ENCODE measurements at regions not wholly inside any gene's neighbourhood (a gene's known extent, or its start where the extent isn't known, plus 50 kb on each side); places are given as distances from the start of the nearest gene placed in this dataset.

DNA sequence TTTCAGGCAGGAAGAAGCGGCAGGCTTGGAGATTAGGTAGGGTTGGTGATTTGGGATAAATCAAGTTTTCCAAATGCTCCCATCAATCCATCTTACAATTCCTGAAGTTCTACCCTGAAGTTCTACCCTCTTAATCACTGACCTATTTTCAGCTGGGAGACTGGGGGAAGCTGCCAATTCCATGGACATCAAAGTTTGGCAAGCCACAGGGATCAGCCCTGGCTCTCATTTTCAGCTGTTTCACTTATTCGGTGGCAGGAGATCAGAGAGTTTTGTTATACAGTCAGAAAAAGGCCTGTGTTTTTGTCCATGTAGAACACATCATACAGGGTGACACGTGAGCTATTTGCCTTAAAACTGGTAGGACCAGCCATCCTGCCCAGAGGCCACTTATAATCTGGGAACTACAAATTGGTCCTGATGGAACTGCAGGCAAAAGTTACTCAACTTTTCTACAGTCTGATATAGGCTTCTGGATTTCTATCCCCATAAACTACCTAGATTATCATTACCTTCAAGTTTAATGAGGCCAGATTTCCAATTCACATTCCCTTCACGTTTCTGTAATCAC, 112.9 kb upstream of the ZNF746 start:
- Histone ChIP-seq H2BK5ac (ENCODE audit: low read depth, low read length, poor library complexity) (no peak overlapping the region), H2BK12ac (ENCODE audit: low read length) (no peak overlapping the region), H3K14ac (ENCODE audit: low read length) (no peak overlapping the region), H3K9me3 (ENCODE audit: insufficient read depth, low read depth, low read length) (no peaks in the 10 kb centered on the region), H4K91ac (ENCODE audit: low read depth, low read length) (no peak overlapping the region), H3K4me2 (ENCODE audit: low read length) (no peak overlapping the region), H4K12ac (ENCODE audit: low read depth, low read length) (no peak overlapping the region), H2AFZ (ENCODE audit: insufficient read depth, low read length, poor library complexity) (no peak overlapping the region), H3K4me1 (ENCODE audit: control insufficient read depth in 1 of 2, insufficient read depth in 2 of 2, low read length in 2 of 2) (no peaks in the 10 kb centered on the region), H3K27me3 (ENCODE audit: insufficient read depth, low read length) (no peaks in the 10 kb centered on the region), H2AK5ac (ENCODE audit: low read length) (no peak overlapping the region), H3K79me1 (ENCODE audit: low read length) (no peaks in the 10 kb centered on the region), H3K79me2 (ENCODE audit: control insufficient read depth, insufficient read depth, low read length, poor library complexity) (no peaks in the 10 kb centered on the region), H3K36me3 (ENCODE audit: control insufficient read depth in 1 of 2, insufficient read depth in 2 of 2, low read length in 2 of 2) (peaks cover 38 to 66% of the 10 kb centered on the region in 2 experiments), H3K4me3 (ENCODE audit: low read depth, low read length) (no peak overlapping the region), H3K4ac (ENCODE audit: low read depth, low read length) (no peak overlapping the region), H4K8ac (ENCODE audit: low read depth, low read length) (no peak overlapping the region), H3K27ac (ENCODE audit: low read depth, low read length) (no peak overlapping the region), H3K9ac (ENCODE audit: low read length) (no peak overlapping the region), H2BK120ac (ENCODE audit: insufficient read depth, low read length, poor library complexity) (no peak overlapping the region), H3K18ac (ENCODE audit: low read length) (no peak overlapping the region), H3K23ac (ENCODE audit: low read length) (no peak overlapping the region)
- no CpG with 5 or more reads among the region's 4 CpGs for WGBS (ENCODE audit: extremely low coverage, insufficient coverage, insufficient read length)
- DNase-seq, result peak in 1 of 2 donors; percentile 63

DNA sequence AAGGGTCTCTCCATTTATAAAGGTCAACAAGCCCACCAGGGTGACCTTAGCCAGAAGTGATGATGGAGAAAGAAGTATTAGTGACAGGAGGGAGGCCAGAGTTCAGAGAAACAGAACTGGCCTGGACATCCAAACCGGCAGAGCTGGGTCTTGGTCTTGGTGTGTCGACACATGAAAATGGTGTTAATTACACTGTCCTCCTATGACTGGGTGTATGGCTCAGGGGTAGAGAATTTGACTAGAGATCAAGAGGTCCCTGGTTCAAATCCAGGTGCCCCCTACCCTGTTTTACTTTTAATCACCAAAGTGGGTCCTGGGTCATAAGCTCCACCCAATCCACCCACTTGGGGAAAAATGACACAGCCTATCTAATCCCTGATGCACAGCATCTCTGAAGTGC, 110.6 kb upstream of the ZNF746 start:
- Histone ChIP-seq H3K79me1 (ENCODE audit: low read length) (no peaks in the 10 kb centered on the region), H3K23ac (ENCODE audit: low read length) (no peak overlapping the region), H2BK12ac (ENCODE audit: low read length) (no peak overlapping the region), H3K4me2 (ENCODE audit: low read length) (no peak overlapping the region), H2BK120ac (ENCODE audit: insufficient read depth, low read length, poor library complexity) (no peak overlapping the region), H3K27me3 (ENCODE audit: insufficient read depth, low read length) (no peaks in the 10 kb centered on the region), H3K4ac (ENCODE audit: low read depth, low read length) (no peak overlapping the region), H3K9me3 (ENCODE audit: insufficient read depth, low read depth, low read length) (no peaks in the 10 kb centered on the region), H3K36me3 (ENCODE audit: control insufficient read depth in 1 of 2, insufficient read depth in 2 of 2, low read length in 2 of 2) (peaks cover 36 to 55% of the 10 kb centered on the region in 2 experiments), H4K12ac (ENCODE audit: low read depth, low read length) (no peak overlapping the region), H3K9ac (ENCODE audit: low read length) (no peak overlapping the region), H3K4me1 (ENCODE audit: control insufficient read depth in 1 of 2, insufficient read depth in 2 of 2, low read length in 2 of 2) (no peaks in the 10 kb centered on the region), H3K18ac (ENCODE audit: low read length) (no peak overlapping the region), H2AFZ (ENCODE audit: insufficient read depth, low read length, poor library complexity) (no peak overlapping the region), H4K91ac (ENCODE audit: low read depth, low read length) (no peak overlapping the region), H3K4me3 (ENCODE audit: low read depth, low read length) (no peak overlapping the region), H3K79me2 (ENCODE audit: control insufficient read depth, insufficient read depth, low read length, poor library complexity) (no peaks in the 10 kb centered on the region), H4K8ac (ENCODE audit: low read depth, low read length) (no peak overlapping the region), H2BK5ac (ENCODE audit: low read depth, low read length, poor library complexity) (no peak overlapping the region), H3K14ac (ENCODE audit: low read length) (no peak overlapping the region), H2AK5ac (ENCODE audit: low read length) (no peak overlapping the region), H3K27ac (ENCODE audit: low read depth, low read length) (no peak overlapping the region)
- no peak for DNase-seq
- WGBS (ENCODE audit: extremely low coverage, insufficient coverage, insufficient read length), result no CpG with 5 or more reads among the region's 2 CpGs

DNA sequence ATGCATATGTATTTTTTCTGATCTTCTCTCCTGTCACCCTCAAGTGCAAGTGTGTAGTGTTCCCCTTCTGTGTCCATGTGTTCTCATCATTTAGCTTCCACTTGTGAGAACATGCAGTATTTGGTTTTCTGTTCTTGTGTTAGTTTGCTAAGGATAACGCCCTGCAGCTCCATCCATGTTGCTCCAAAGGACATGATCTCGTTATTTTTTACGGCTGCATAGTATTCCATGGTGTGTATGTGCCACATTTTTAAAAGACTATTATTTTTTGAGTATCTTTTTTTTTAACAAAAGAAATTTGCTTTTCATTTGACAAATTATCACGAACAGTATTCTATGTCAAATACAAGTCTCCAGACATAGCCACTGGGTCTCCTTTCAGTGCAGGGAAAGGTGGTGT, 110.1 kb upstream of the ZNF746 start:
- Histone ChIP-seq H3K4me1 (ENCODE audit: control insufficient read depth in 1 of 2, insufficient read depth in 2 of 2, low read length in 2 of 2) (no peaks in the 10 kb centered on the region), H4K8ac (ENCODE audit: low read depth, low read length) (no peak overlapping the region), H4K12ac (ENCODE audit: low read depth, low read length) (no peak overlapping the region), H3K27me3 (ENCODE audit: insufficient read depth, low read length) (no peaks in the 10 kb centered on the region), H2BK120ac (ENCODE audit: insufficient read depth, low read length, poor library complexity) (no peak overlapping the region), H3K4me2 (ENCODE audit: low read length) (no peak overlapping the region), H3K4me3 (ENCODE audit: low read depth, low read length) (no peak overlapping the region), H3K4ac (ENCODE audit: low read depth, low read length) (no peak overlapping the region), H2BK12ac (ENCODE audit: low read length) (no peak overlapping the region), H3K9ac (ENCODE audit: low read length) (no peak overlapping the region), H2AK5ac (ENCODE audit: low read length) (no peak overlapping the region), H3K23ac (ENCODE audit: low read length) (no peak overlapping the region), H3K79me2 (ENCODE audit: control insufficient read depth, insufficient read depth, low read length, poor library complexity) (no peaks in the 10 kb centered on the region), H3K27ac (ENCODE audit: low read depth, low read length) (no peak overlapping the region), H3K18ac (ENCODE audit: low read length) (no peak overlapping the region), H3K14ac (ENCODE audit: low read length) (no peak overlapping the region), H3K36me3 (ENCODE audit: control insufficient read depth in 1 of 2, insufficient read depth in 2 of 2, low read length in 2 of 2) (peaks cover 32 to 51% of the 10 kb centered on the region in 2 experiments), H3K79me1 (ENCODE audit: low read length) (no peaks in the 10 kb centered on the region), H2BK5ac (ENCODE audit: low read depth, low read length, poor library complexity) (no peak overlapping the region), H4K91ac (ENCODE audit: low read depth, low read length) (no peak overlapping the region), H3K9me3 (ENCODE audit: insufficient read depth, low read depth, low read length) (no peaks in the 10 kb centered on the region), H2AFZ (ENCODE audit: insufficient read depth, low read length, poor library complexity) (no peak overlapping the region)
- no CpG with 5 or more reads among the region's 4 CpGs for WGBS (ENCODE audit: extremely low coverage, insufficient coverage, insufficient read length)
- DNase-seq, result no peak

DNA sequence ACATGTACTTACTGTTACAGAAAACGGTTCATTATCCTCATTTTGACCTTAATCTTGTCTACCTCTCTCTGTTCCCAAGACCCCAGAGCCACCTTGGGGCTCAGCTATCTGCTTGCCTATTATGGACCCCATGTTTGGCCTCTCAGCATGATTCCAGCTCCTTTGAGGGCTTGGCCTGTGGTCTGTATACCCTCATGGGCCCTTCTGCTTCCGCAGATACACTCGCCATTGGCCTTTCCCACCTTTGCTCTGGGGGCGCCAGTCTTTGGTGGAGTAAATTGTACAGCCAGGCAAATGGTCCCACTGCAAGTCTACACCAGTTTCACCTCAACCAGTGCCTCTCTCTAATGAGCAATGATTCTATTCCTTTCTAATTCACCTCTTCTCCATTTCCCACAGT, 109.2 kb upstream of the ZNF746 start:
- Histone ChIP-seq H3K14ac (ENCODE audit: low read length) (no peak overlapping the region), H3K79me2 (ENCODE audit: control insufficient read depth, insufficient read depth, low read length, poor library complexity) (no peaks in the 10 kb centered on the region), H3K36me3 (ENCODE audit: control insufficient read depth in 1 of 2, insufficient read depth in 2 of 2, low read length in 2 of 2) (peaks cover 36 to 51% of the 10 kb centered on the region in 2 experiments), H3K9ac (ENCODE audit: low read length) (no peak overlapping the region), H3K79me1 (ENCODE audit: low read length) (no peaks in the 10 kb centered on the region), H4K12ac (ENCODE audit: low read depth, low read length) (no peak overlapping the region), H2BK120ac (ENCODE audit: insufficient read depth, low read length, poor library complexity) (no peak overlapping the region), H2AK5ac (ENCODE audit: low read length) (no peak overlapping the region), H3K23ac (ENCODE audit: low read length) (no peak overlapping the region), H3K4me3 (ENCODE audit: low read depth, low read length) (no peak overlapping the region), H3K4me2 (ENCODE audit: low read length) (no peak overlapping the region), H2BK5ac (ENCODE audit: low read depth, low read length, poor library complexity) (no peak overlapping the region), H3K27me3 (ENCODE audit: insufficient read depth, low read length) (no peaks in the 10 kb centered on the region), H3K9me3 (ENCODE audit: insufficient read depth, low read depth, low read length) (no peaks in the 10 kb centered on the region), H3K4me1 (ENCODE audit: control insufficient read depth in 1 of 2, insufficient read depth in 2 of 2, low read length in 2 of 2) (no peaks in the 10 kb centered on the region), H4K91ac (ENCODE audit: low read depth, low read length) (no peak overlapping the region), H2AFZ (ENCODE audit: insufficient read depth, low read length, poor library complexity) (no peak overlapping the region), H3K27ac (ENCODE audit: low read depth, low read length) (no peak overlapping the region), H3K4ac (ENCODE audit: low read depth, low read length) (no peak overlapping the region), H2BK12ac (ENCODE audit: low read length) (no peak overlapping the region), H3K18ac (ENCODE audit: low read length) (no peak overlapping the region), H4K8ac (ENCODE audit: low read depth, low read length) (no peak overlapping the region)
- no CpG with 5 or more reads among the region's 4 CpGs for WGBS (ENCODE audit: extremely low coverage, insufficient coverage, insufficient read length)
- DNase-seq, result no peak

Data from trophoblast cell (in vitro differentiated cells and primary cell).